GM18951 (cell line): ENCODE measurements at regions not wholly inside any gene's neighbourhood (a gene's known extent, or its start where the extent isn't known, plus 50 kb on each side); places are given as distances from the start of the nearest gene placed in this dataset.
"Not testable (repeated sequence)": the region's sequence is repeated elsewhere in the genome, so short reads cannot be mapped to it uniquely, and the experiment has no call there.

ENCODE experiments used
- POLR2A ChIP-seq: IDR thresholded peaks from 4 replicates; pipeline ENCODE4 v1.6.1; 2011; ENCODE audit warnings: mild to moderate bottlenecking; ENCODE audit not compliant: insufficient read length, insufficient read depth; ENCODE audit errors: extremely low read depth
- in situ Hi-C: fragments of 300-500 bp; cut with MboI; formaldehyde crosslinking; loops from one replicate; pipeline ENCODE4 v1.12.0; 2022; ENCODE audit warnings: low sequenced_read_pairs, mixed read lengths, inconsistent platforms; ENCODE audit not compliant: unreplicated experiment

- TF ChIP-seq POLR2A, result no peak
- in situ Hi-C loops, result no loop called here
These were observed 115.5 kb downstream of the NFKBIZ start for GRCh38 chr3:101964861-101965260.

DNA sequence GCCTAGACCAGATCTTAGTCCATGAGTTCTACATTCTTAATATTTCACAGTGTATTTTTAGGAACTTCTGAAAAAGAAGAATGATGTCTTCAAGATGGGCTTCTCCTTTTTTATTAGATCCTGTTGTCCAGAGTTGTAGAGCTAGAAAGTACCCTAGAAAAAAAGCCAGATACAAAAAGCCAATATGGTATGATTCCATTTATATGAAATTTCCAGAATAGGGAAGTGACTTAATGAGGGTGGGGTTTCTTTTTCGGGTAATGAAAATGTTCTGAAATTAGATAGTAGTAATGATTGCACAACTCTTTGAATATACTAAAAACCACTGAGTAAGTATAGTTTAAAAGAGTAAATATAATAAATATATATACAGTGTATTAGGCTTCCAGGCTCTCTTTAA is 116.9 kb downstream of the NFKBIZ start:
- in situ Hi-C loops, result no loop called here

DNA sequence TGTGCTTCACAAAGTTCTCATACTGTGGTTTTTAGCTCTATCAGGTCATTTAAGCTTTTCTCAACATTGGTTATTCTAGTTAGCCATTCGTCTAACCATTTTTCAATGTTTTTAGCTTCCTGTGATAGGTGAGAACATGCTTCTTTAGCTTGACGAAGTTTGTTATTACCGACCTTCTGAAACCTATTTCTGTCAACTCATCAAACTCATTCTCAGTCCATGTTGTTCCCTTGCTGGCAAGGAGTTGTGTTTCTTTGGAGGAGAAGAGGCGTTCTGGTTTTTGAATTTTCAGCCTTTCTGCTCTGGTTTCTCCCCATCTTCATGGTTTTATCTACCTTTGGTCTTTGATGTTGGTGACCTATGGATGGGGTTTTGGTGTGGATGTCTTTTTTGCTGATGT is 120.9 kb downstream of the NFKBIZ start:
- no peak for TF ChIP-seq POLR2A
- in situ Hi-C loops, result no loop called here

More for the DNA sequence above, 116.9 kb downstream of the NFKBIZ start:
- TF ChIP-seq POLR2A, result no peak

DNA sequence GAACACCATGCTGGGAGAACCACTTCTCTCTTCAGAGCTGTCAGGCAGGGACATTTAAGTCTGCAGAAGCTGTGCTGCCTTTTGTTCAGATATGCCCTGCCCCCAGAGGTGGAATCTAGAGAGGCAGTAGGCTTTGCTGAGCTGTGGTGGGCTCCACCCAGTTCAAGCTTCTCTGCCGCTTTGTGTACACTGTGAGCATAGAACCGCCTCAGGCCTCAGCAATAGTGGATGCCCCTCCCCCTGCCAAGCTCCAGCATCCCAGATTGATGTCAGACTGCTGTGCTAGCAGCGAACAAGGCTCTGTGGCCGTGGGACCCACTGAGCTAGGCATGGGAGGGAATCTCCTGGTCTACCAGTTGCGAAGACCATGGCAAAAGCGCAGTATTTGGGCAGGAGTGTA is 121.6 kb downstream of the NFKBIZ start:
- in situ Hi-C loops, result no loop called here
- no peak for TF ChIP-seq POLR2A

- in situ Hi-C loops, result no loop called here
- no peak for TF ChIP-seq POLR2A
These were observed 123.3 kb downstream of the NFKBIZ start for GRCh38 chr3:101972430-101973162.

DNA sequence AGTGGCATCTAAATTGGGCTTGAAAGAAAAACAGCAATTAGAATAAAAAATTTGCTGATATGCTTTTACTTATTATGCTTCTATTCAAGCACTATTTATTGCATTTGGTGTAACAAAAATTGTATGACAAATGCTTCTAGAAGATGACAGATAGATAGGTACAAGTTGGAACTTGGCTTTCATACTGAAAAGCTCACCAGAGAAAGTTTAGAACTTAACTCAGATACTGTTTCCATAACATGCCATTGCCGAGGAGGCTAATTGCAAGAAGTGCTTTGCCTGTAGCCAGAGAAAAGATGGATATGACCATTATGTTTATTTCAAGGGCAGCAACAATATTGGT is 123.8 kb downstream of the NFKBIZ start:
- in situ Hi-C loops, result no loop called here

DNA sequence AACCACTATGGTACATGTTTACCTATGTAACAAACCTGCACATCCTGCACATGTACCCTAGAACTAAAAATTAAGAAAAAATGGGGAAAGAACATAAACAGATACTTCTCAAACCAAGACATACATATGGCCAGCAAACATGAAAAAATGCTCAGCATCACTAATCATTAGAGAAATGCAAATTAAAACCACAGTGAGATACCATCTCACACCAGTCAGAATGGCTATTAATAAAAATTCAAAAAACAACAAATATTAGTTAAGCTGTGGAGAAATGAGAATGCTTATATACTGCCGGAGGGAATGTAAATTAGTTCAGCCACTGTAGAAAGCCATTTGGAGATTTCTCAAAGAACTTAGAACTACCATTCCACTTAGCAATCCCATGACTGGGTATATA is 126.1 kb downstream of the NFKBIZ start:
- in situ Hi-C loops, result not testable (repeated sequence)

More for the DNA sequence above, 123.8 kb downstream of the NFKBIZ start:
- TF ChIP-seq POLR2A, result no peak

GRCh38 chr3:101976473-101976872 is 127.2 kb downstream of the NFKBIZ start:
- no peak for TF ChIP-seq POLR2A
- in situ Hi-C loops, result no loop called here

- in situ Hi-C loops, result no loop called here
- TF ChIP-seq POLR2A, result no peak
These were observed 129.0 kb downstream of the NFKBIZ start for GRCh38 chr3:101978348-101978747.

GRCh38 chr3:101979033-101979432 is 129.7 kb downstream of the NFKBIZ start:
- in situ Hi-C loops, result no loop called here
- no peak for TF ChIP-seq POLR2A

GRCh38 chr3:101984356-101984755 is 135.0 kb downstream of the NFKBIZ start:
- in situ Hi-C loops, result no loop called here

DNA sequence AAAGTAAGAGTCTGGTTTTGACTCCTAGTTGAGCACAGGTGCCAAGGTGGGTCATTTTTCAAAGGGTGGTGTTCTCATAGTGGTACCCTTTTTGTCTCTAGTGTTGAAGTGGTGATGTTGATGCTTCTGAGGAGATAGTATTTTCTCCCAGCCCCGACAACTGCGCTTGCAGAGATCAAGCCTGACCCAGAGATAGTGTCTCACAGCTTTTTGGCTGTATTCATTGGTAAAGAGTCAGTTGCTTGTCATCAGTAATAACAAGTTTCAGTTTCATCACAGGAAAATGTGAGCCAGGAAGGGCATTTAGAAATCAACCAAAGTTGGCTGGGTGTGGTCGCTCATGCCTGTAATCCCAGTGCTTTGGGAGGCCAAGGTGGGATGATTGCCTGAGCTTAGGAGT is 139.3 kb downstream of the NFKBIZ start:
- in situ Hi-C loops, result loop anchor here (5.0 kb wide), 1 partner anchor 36 kb away; no protein-coding TSS in a partner anchor
- no peak for TF ChIP-seq POLR2A

More at GRCh38 chr3:101984356-101984755, 135.0 kb downstream of the NFKBIZ start:
- TF ChIP-seq POLR2A, result no peak

DNA sequence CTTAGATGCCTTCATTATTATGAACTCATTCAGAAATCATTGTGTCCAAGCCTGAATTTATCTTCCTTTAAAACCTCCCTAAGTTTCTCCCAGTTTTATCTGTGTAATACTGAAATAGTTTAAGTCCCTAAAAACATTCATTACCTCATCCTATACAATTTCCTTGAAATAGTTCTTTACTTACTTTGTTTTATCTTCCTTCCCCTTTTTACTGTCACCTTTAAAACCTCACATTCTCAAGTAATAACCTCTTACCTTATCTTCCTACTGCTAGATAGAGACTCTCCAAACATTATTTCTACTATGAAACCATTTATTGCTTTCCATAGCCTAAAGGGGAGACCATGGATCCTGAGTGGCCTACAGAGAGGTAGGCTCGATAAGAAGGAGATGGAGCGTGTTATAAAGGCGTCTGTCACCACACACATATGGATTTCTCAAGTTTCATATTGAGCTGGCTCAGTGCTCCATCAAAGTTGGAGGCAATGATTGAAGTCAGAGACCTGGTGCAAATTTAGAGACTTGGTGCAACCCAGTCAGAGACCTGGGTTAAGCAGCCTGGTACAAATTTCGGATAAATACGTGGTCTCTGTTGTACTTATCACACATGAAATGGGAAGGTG is 140.4 kb downstream of the NFKBIZ start:
- TF ChIP-seq POLR2A, result no peak
- in situ Hi-C loops, result loop anchor here (5.0 kb wide), 1 partner anchor 37 kb away; no protein-coding TSS in a partner anchor

DNA sequence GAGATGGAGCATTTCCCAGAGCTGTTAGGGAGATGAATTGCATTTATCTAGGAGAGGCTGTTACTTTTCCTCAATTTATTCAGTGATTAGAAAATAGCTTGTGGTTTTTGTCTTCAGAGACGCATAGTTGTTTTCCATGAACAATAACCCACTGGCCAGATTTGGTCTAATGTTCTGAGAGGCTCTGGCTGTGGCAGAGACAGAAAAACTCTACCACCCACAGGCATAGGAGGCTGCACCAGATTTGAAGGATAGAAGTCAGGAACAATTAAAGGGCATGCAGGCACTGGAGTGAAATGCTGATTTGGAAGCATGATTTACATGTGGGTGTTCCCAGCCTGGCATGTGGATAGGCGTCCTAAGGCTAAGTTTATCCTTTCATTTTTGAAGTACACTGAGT is 143.5 kb downstream of the NFKBIZ start:
- in situ Hi-C loops, result no loop called here
- no peak for TF ChIP-seq POLR2A
